PC-9 (cell line): ENCODE measurements at regions not wholly inside any gene's neighbourhood (a gene's known extent, or its start where the extent isn't known, plus 50 kb on each side); places are given as distances from the start of the nearest gene placed in this dataset.

ENCODE experiments used
- BruUV-seq: library from RNA; stranded (reverse); fragments of 400-500 nt; replicated peaks from 2 replicates; lab custom pipeline; 2021; lab: Mats Ljungman, UMichigan
- CTCF ChIA-PET: fragments of 300-600 bp; sonication (Branson Sonifier 250); formaldehyde crosslinking; loops from one replicate; lab custom pipeline; 2022; ENCODE audit warnings: antibody characterized with exemption; lab: Charles Lee
- POLR2A ChIA-PET: fragments of 300-600 bp; sonication (Branson Sonifier 250); formaldehyde crosslinking; loops from one replicate; lab custom pipeline; 2022; ENCODE audit warnings: antibody characterized with exemption; ENCODE audit not compliant: unreplicated experiment; lab: Charles Lee
- DNase-seq, 2 experiments: peaks; one replicate each; pipeline versions ENCODE4 v3.0.0 to v3.0.0-alpha.2; 2015 to 2022; ENCODE audit warnings: mixed read lengths in 1 of 2
- H2AFZ ChIP-seq: fragments of 200-600 bp; sonication (generic); 2 replicates; pipeline ENCODE4 v1.8.1; 2017; ENCODE audit warnings: antibody characterized with exemption
- H3F3A ChIP-seq: fragments of 200-600 bp; sonication (generic); 2 replicates; pipeline ENCODE4 v1.8.1; 2017; ENCODE audit warnings: antibody characterized with exemption, mild to moderate bottlenecking, low read depth; ENCODE audit not compliant: insufficient read depth
- H3K27ac ChIP-seq: fragments of 200-600 bp; sonication (generic); 2 replicates; pipeline ENCODE4 v1.6.1; 2016; ENCODE audit warnings: mixed run types
- H3K27me3 ChIP-seq: fragments of 200-600 bp; sonication (generic); 2 replicates; pipeline ENCODE4 v1.6.1; 2016; ENCODE audit warnings: low read depth, mixed run types; ENCODE audit not compliant: insufficient read depth
- H3K36me3 ChIP-seq: fragments of 200-600 bp; sonication (generic); 2 replicates; pipeline ENCODE4 v1.6.1; 2016; ENCODE audit warnings: low read depth, mixed run types
- H3K4me1 ChIP-seq: fragments of 200-600 bp; sonication (generic); replicated peaks from 2 replicates; pipeline ENCODE4 v1.6.1; 2016; ENCODE audit warnings: mixed run types; ENCODE audit not compliant: insufficient read depth
- H3K4me2 ChIP-seq: fragments of 200-600 bp; sonication (generic); 2 replicates; pipeline ENCODE4 v1.6.1; 2017; ENCODE audit warnings: mixed run types
- H3K4me3 ChIP-seq: fragments of 200-600 bp; sonication (generic); 2 replicates; pipeline ENCODE4 v1.6.1; 2016; ENCODE audit warnings: mixed run types
- H3K79me2 ChIP-seq: fragments of 200-600 bp; sonication (generic); 2 replicates; pipeline ENCODE4 v1.6.1; 2017; ENCODE audit warnings: low read depth, mixed run types
- H3K9me2 ChIP-seq: fragments of 200-600 bp; sonication (generic); 2 replicates; pipeline ENCODE4 v1.8.1; 2017; ENCODE audit warnings: mild to moderate bottlenecking; ENCODE audit not compliant: insufficient read depth
- H3K9me3 ChIP-seq: fragments of 200-600 bp; sonication (generic); 2 replicates; pipeline ENCODE4 v1.8.1; 2016; ENCODE audit warnings: low read depth; ENCODE audit not compliant: insufficient read depth
- H4K20me1 ChIP-seq: fragments of 200-600 bp; sonication (generic); 2 replicates; pipeline ENCODE4 v1.8.1; 2017; ENCODE audit not compliant: insufficient read depth
- EZH2 ChIP-seq: fragments of 200-600 bp; sonication (generic); IDR thresholded peaks from 2 replicates; pipeline ENCODE4 v1.8.0; 2017; ENCODE audit warnings: antibody characterized with exemption, low read depth
- intact Hi-C: fragments of 100-400 bp; cut with micrococcal nuclease; formaldehyde crosslinking; loops from one replicate; pipeline ENCODE4 v1.10.0; 2022; ENCODE audit not compliant: unreplicated experiment
- TF ChIP-seq, protein P1 (sequence below): fragments of 200-600 bp; sonication (generic); conservative IDR thresholded peaks from 2 replicates; pipeline ENCODE4 v1.6.1; 2017; ENCODE audit warnings: mixed run types, antibody characterized with exemption, mild to moderate bottlenecking, moderate library complexity

GRCh38 chr9:107545036-107545435 is 55.5 kb upstream of the KLF4 start:
- TF ChIP-seq, protein P1, sequence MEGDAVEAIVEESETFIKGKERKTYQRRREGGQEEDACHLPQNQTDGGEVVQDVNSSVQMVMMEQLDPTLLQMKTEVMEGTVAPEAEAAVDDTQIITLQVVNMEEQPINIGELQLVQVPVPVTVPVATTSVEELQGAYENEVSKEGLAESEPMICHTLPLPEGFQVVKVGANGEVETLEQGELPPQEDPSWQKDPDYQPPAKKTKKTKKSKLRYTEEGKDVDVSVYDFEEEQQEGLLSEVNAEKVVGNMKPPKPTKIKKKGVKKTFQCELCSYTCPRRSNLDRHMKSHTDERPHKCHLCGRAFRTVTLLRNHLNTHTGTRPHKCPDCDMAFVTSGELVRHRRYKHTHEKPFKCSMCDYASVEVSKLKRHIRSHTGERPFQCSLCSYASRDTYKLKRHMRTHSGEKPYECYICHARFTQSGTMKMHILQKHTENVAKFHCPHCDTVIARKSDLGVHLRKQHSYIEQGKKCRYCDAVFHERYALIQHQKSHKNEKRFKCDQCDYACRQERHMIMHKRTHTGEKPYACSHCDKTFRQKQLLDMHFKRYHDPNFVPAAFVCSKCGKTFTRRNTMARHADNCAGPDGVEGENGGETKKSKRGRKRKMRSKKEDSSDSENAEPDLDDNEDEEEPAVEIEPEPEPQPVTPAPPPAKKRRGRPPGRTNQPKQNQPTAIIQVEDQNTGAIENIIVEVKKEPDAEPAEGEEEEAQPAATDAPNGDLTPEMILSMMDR, result no peak
- TF ChIP-seq EZH2, result no peak
- H3K27me3 ChIP-seq, result no peaks in the 10 kb centered on the region
- no peaks in the 10 kb centered on the region for H3K9me3 ChIP-seq
- H3K4me2 ChIP-seq, result no peak overlapping the region
- H3F3A ChIP-seq, result peaks cover 11% of the 10 kb centered on the region; the same call in 1 of the 2 replicates
- no peak overlapping the region for H3K4me3 ChIP-seq
- peaks cover 23% of the 10 kb centered on the region for H3K4me1 ChIP-seq
- no TSS peak for BruUV-seq
- DNase-seq, result no peak
- ChIA-PET CTCF (no interaction called here), POLR2A (no interaction called here)
- H4K20me1 ChIP-seq, result no peaks in the 10 kb centered on the region
- no peaks in the 10 kb centered on the region for H3K9me2 ChIP-seq
- H3K36me3 ChIP-seq, result no peaks in the 10 kb centered on the region
- no peak overlapping the region; the same call in 1 of the 2 replicates for H2AFZ ChIP-seq
- H3K27ac ChIP-seq, result no peak overlapping the region
- H3K79me2 ChIP-seq, result no peaks in the 10 kb centered on the region
- intact Hi-C loops, result no loop called here

- Histone ChIP-seq H3K4me3 (no peak overlapping the region), H3K4me1 (peaks cover 10% of the 10 kb centered on the region), H3K27ac (no peak overlapping the region), H3K79me2 (no peaks in the 10 kb centered on the region), H4K20me1 (no peaks in the 10 kb centered on the region), H2AFZ (no peak overlapping the region), H3K9me2 (no peaks in the 10 kb centered on the region), H3K9me3 (no peaks in the 10 kb centered on the region), H3F3A (peaks cover 6% of the 10 kb centered on the region; the same call in 1 of the 2 replicates), H3K36me3 (no peaks in the 10 kb centered on the region), H3K4me2 (no peak overlapping the region), H3K27me3 (no peaks in the 10 kb centered on the region)
- no TSS peak for BruUV-seq
- POLR2A ChIA-PET, result interaction anchor here (0.6 kb wide), 1 partner anchor 34 kb away, joined by 6 read pairs; no protein-coding TSS in a partner anchor
- DNase-seq, result no peak
- CTCF ChIA-PET, result no interaction called here
- TF ChIP-seq, protein P1, result no peak
- no peak for TF ChIP-seq EZH2
- intact Hi-C loops, result no loop called here
Measured at GRCh38 chr9:107542411-107543157, 53.0 kb upstream of the KLF4 start.

DNA sequence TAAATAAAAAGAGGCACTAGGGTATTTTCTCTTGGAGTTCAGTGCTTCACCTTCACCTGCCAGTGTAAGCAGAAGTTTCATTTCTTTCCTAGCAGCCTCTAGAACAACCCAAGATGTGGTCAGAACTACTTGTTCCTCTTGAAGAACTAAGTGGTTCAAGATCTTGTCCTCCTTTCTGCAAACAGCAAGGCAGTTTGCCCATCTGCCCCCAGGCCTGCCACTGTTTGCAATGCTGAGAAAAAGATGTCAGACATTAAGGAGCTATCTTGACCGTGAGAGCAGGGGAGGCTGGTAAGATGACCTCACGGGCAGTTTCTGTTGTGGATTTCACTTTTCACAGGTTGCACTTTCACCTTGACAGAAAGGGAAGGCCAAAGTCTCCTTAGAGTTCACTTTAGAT is 52.0 kb upstream of the KLF4 start:
- Histone ChIP-seq H3F3A (peaks cover 6% of the 10 kb centered on the region; the same call in 1 of the 2 replicates), H3K4me1 (peaks cover 8% of the 10 kb centered on the region; the same call in 1 of the 2 replicates), H3K4me2 (no peak overlapping the region), H3K36me3 (no peaks in the 10 kb centered on the region), H2AFZ (no peak overlapping the region), H3K9me2 (no peaks in the 10 kb centered on the region), H3K9me3 (no peaks in the 10 kb centered on the region), H3K79me2 (no peaks in the 10 kb centered on the region), H3K27me3 (no peaks in the 10 kb centered on the region), H4K20me1 (no peaks in the 10 kb centered on the region), H3K4me3 (no peak overlapping the region), H3K27ac (no peak overlapping the region)
- intact Hi-C loops, result no loop called here
- TF ChIP-seq, protein P1, result no peak
- no peak for TF ChIP-seq EZH2
- BruUV-seq, result no TSS peak
- no peak for DNase-seq
- ChIA-PET CTCF (no interaction called here), POLR2A (no interaction called here)
